C4-2B (cell line): ENCODE measurements at regions not wholly inside any gene's neighbourhood (a gene's known extent, or its start where the extent isn't known, plus 50 kb on each side); places are given as distances from the start of the nearest gene placed in this dataset.

Experiments
- ZFX ChIP-seq: fragments of 450-650 bp; IDR thresholded peaks from 2 replicates; pipeline ENCODE4 v1.6.1; 2017
- TF ChIP-seq, protein P1 (sequence below): fragments of 450-650 bp; conservative IDR thresholded peaks from 2 replicates; pipeline ENCODE4 v1.5.1; 2017; ENCODE audit warnings: mild to moderate bottlenecking

DNA sequence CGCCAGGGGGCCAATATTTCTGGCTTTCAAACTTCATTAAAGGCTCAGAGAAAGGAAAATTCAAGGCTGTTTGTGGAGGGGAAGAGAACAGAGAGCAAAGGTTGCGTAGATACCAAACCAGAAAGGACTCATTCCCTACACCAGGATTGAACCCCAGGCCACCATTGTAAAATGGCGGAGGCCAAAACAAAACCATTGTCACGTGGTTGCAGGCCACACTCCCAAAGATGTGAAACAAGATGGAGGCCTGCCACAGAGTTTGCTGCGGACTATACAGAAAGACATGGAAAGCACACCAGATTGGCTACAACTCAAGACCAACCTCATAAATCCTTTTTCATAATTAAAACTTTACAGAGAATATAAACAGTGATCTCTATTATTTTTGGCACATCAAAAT is 116.5 kb downstream of the KCNK1 start:
- TF ChIP-seq, protein P1, sequence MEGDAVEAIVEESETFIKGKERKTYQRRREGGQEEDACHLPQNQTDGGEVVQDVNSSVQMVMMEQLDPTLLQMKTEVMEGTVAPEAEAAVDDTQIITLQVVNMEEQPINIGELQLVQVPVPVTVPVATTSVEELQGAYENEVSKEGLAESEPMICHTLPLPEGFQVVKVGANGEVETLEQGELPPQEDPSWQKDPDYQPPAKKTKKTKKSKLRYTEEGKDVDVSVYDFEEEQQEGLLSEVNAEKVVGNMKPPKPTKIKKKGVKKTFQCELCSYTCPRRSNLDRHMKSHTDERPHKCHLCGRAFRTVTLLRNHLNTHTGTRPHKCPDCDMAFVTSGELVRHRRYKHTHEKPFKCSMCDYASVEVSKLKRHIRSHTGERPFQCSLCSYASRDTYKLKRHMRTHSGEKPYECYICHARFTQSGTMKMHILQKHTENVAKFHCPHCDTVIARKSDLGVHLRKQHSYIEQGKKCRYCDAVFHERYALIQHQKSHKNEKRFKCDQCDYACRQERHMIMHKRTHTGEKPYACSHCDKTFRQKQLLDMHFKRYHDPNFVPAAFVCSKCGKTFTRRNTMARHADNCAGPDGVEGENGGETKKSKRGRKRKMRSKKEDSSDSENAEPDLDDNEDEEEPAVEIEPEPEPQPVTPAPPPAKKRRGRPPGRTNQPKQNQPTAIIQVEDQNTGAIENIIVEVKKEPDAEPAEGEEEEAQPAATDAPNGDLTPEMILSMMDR = no peak
- TF ChIP-seq ZFX = no peak
